H9 (cell line): ENCODE measurements at regions not wholly inside any gene's neighbourhood (a gene's known extent, or its start where the extent isn't known, plus 50 kb on each side); places are given as distances from the start of the nearest gene placed in this dataset.

Experiments
- DNase-seq: peaks from one replicate; pipeline ENCODE4 v3.0.0-alpha.2; 2017
- H2AFZ ChIP-seq: one replicate; pipeline ENCODE4 v1.6.1; 2013; ENCODE audit warnings: mild to moderate bottlenecking, low read length, control low read depth, moderate library complexity
- H2AK5ac ChIP-seq: 2 replicates; pipeline ENCODE4 v1.6.1; 2013; ENCODE audit warnings: low read length, control low read depth, mixed read lengths; ENCODE audit not compliant: insufficient read length
- H2BK120ac ChIP-seq: one replicate; pipeline ENCODE4 v1.6.1; 2013; ENCODE audit warnings: low read depth, mild to moderate bottlenecking, low read length, control low read depth, inconsistent platforms; ENCODE audit not compliant: poor library complexity, severe bottlenecking
- H2BK12ac ChIP-seq: 2 replicates; pipeline ENCODE4 v1.6.1; 2013; ENCODE audit warnings: low read length, control low read depth, mixed read lengths, low read depth; ENCODE audit not compliant: insufficient read length
- H2BK15ac ChIP-seq: 2 replicates; pipeline ENCODE4 v1.6.1; 2013; ENCODE audit warnings: low read depth, low read length, control low read depth
- H2BK20ac ChIP-seq: one replicate; pipeline ENCODE4 v1.6.1; 2013; ENCODE audit warnings: low read depth, mild to moderate bottlenecking, low read length, control low read depth, inconsistent platforms; ENCODE audit not compliant: poor library complexity, severe bottlenecking
- H2BK5ac ChIP-seq: 2 replicates; pipeline ENCODE4 v1.6.1; 2013; ENCODE audit warnings: low read length, control low read depth, mixed read lengths; ENCODE audit not compliant: insufficient read length
- H3K14ac ChIP-seq: 2 replicates; pipeline ENCODE4 v1.6.1; 2013; ENCODE audit warnings: low read length, control low read depth; ENCODE audit not compliant: insufficient read depth
- H3K18ac ChIP-seq: 2 replicates; pipeline ENCODE4 v1.6.1; 2013; ENCODE audit warnings: low read depth, mild to moderate bottlenecking, mixed read lengths, low read length, control low read depth; ENCODE audit not compliant: insufficient read length
- H3K23ac ChIP-seq: 2 replicates; pipeline ENCODE4 v1.6.1; 2013; ENCODE audit warnings: low read length, control low read depth, mixed read lengths, low read depth; ENCODE audit not compliant: insufficient read length
- H3K23me2 ChIP-seq: 2 replicates; pipeline ENCODE4 v1.6.1; 2013; ENCODE audit warnings: low read depth, mild to moderate bottlenecking, mixed read lengths, low read length, control low read depth; ENCODE audit not compliant: insufficient read length, poor library complexity, severe bottlenecking
- H3K27ac ChIP-seq: 2 replicates; pipeline ENCODE4 v1.5.1; 2013; ENCODE audit warnings: low read length, control low read depth, mixed read lengths, low read depth; ENCODE audit not compliant: insufficient read length
- H3K27me3 ChIP-seq: 2 replicates; pipeline ENCODE4 v1.6.1; 2013; ENCODE audit warnings: low read length, control low read depth, inconsistent platforms; ENCODE audit not compliant: insufficient read depth
- H3K4ac ChIP-seq: 2 replicates; pipeline ENCODE4 v1.6.1; 2013; ENCODE audit warnings: low read depth, mild to moderate bottlenecking, control low read depth, inconsistent platforms, low read length, moderate library complexity
- H3K4me1 ChIP-seq: 2 replicates; pipeline ENCODE4 v1.6.1; 2013; ENCODE audit warnings: low read length, control low read depth, inconsistent platforms; ENCODE audit not compliant: insufficient read depth
- H3K4me2 ChIP-seq: 2 replicates; pipeline ENCODE4 v1.6.1; 2013; ENCODE audit warnings: low read length, control low read depth, mixed read lengths; ENCODE audit not compliant: insufficient read length, insufficient read depth
- H3K56ac ChIP-seq: 2 replicates; pipeline ENCODE4 v1.6.1; 2013; ENCODE audit warnings: low read depth, mild to moderate bottlenecking, mixed read lengths, low read length, control low read depth; ENCODE audit not compliant: insufficient read length
- H3K79me1 ChIP-seq: 2 replicates; pipeline ENCODE4 v1.6.1; 2013; ENCODE audit warnings: low read depth, mild to moderate bottlenecking, moderate library complexity, low read length, control low read depth, inconsistent platforms; ENCODE audit not compliant: insufficient read depth, poor library complexity, severe bottlenecking
- H3K79me2 ChIP-seq: 2 replicates; pipeline ENCODE4 v1.6.1; 2013; ENCODE audit warnings: low read length, control low read depth, inconsistent platforms; ENCODE audit not compliant: insufficient read depth
- H3K9ac ChIP-seq: 2 replicates; pipeline ENCODE4 v1.6.1; 2013; ENCODE audit warnings: low read length, control low read depth, mixed read lengths; ENCODE audit not compliant: insufficient read length; ENCODE audit errors: extremely low read depth
- H3K9me3 ChIP-seq: one replicate; pipeline ENCODE4 v1.6.1; 2013; ENCODE audit warnings: low read depth, low read length, inconsistent platforms; ENCODE audit not compliant: control insufficient read depth
- H3T11ph ChIP-seq: one replicate; pipeline ENCODE4 v1.6.1; 2013; ENCODE audit warnings: mild to moderate bottlenecking, low read length, control low read depth, inconsistent platforms
- H4K20me1 ChIP-seq: one replicate; pipeline ENCODE4 v1.6.1; 2013; ENCODE audit not compliant: control insufficient read depth, insufficient read length, insufficient read depth
- H4K5ac ChIP-seq: 2 replicates; pipeline ENCODE4 v1.6.1; 2013; ENCODE audit warnings: low read depth, mild to moderate bottlenecking, mixed read lengths, low read length, control low read depth; ENCODE audit not compliant: insufficient read length
- H4K8ac ChIP-seq: replicated peaks from 2 replicates; pipeline ENCODE4 v1.6.1; 2013; ENCODE audit warnings: low read length, control low read depth, mixed read lengths, low read depth; ENCODE audit not compliant: insufficient read length
- H4K91ac ChIP-seq: 2 replicates; pipeline ENCODE4 v1.6.1; 2013; ENCODE audit warnings: low read depth, mild to moderate bottlenecking, moderate library complexity, mixed read lengths, low read length, control low read depth; ENCODE audit not compliant: insufficient read length
- H3K27ac Mint-ChIP-seq, 3 experiments: 2 replicates in 2 of 3; 3 replicates in 1 of 3; pipeline ENCODE4 v1.8.0; 2020 to 2021; ENCODE audit warnings: mixed read lengths in 3 of 3, mild to moderate bottlenecking in 1 of 3, moderate library complexity in 1 of 3
- H3K27me3 Mint-ChIP-seq: 2 replicates; pipeline ENCODE4 v1.8.0; 2021; ENCODE audit warnings: low read depth, mild to moderate bottlenecking, moderate library complexity, mixed read lengths
- H3K36me3 Mint-ChIP-seq, 3 experiments: 2 replicates in 2 of 3; 3 replicates in 1 of 3; pipeline ENCODE4 v1.8.0; 2020 to 2021; ENCODE audit warnings: low read depth in 3 of 3, mixed read lengths in 3 of 3; ENCODE audit not compliant: insufficient read depth in 1 of 3
- H3K4me1 Mint-ChIP-seq, 2 experiments: 2 replicates each; pipeline ENCODE4 v1.8.0; 2020; ENCODE audit warnings: mixed read lengths in 2 of 2
- H3K4me3 Mint-ChIP-seq, 2 experiments: 2 replicates in 1 of 2; 3 replicates in 1 of 2; pipeline ENCODE4 v1.8.0; 2020 to 2021; ENCODE audit warnings: mild to moderate bottlenecking in 2 of 2, mixed read lengths in 2 of 2, moderate library complexity in 1 of 2
- H3K9me3 Mint-ChIP-seq, 2 experiments: 2 replicates in 1 of 2; 3 replicates in 1 of 2; pipeline ENCODE4 v1.8.0; 2020; ENCODE audit warnings: mild to moderate bottlenecking in 2 of 2, mixed read lengths in 2 of 2, moderate library complexity in 1 of 2
- WGBS: extraction: QIAGEN DNeasy Blood & Tissue Kit; methylation state at CpG from one replicate; pipeline ENCODE4 v1.1.7; 2013; ENCODE audit warnings: missing lambda C conversion rate, low lambda C conversion rate, mixed read lengths; ENCODE audit not compliant: insufficient read length; ENCODE audit errors: extremely low coverage; 5-methylcytosine and 5-hydroxymethylcytosine counted together
- TF ChIP-seq, protein P1 (sequence below): fragments of 200-600 bp; sonication (generic); conservative IDR thresholded peaks from 3 replicates; pipeline ENCODE4 v1.8.0; 2021; ENCODE audit warnings: antibody characterized with exemption, mild to moderate bottlenecking

DNA sequence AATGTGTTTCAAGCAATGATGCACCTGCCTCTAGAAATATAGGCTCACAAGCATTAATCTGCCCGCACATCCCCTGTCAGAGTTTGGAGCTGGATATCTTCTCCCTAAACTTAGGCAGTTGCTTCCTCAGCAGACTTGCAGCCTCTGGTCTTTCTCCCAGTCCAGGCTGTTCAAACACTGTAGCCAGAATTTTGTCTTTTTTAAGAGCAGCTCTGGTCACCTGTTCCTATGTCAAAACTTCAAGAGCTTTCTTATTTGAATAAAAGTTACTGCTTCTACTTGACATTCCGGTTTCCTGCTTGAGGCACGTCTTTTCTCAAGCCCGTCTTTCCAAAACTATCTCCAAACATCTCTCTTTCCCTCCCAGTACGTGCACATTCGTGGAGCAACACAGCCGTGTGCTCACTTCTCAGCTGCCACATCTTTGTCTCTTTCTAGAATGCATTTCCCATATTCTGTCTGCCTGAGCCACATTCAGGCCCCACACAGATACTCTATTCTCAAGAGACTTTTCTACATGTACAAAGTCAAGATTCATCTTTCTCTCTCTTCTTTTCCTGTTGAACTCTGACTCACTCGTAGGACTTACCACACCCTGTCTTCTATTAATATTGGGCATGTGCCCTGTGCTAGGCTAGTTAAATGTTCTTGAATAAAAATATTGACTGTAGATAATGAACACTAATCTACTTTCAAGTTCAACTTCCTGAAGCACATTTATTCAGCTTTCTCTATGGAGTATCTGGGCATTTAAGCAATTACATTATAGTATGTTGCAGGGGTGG is 307.7 kb upstream of the SOX2 start:
- Histone ChIP-seq H3K9me3 (no peaks in the 10 kb centered on the region), H3K14ac (no peak overlapping the region), H3K23ac (no peak overlapping the region), H4K5ac (no peak overlapping the region), H3K79me1 (no peaks in the 10 kb centered on the region), H3K4ac (no peak overlapping the region), H3K23me2 (no peaks in the 10 kb centered on the region), H2BK120ac (no peak overlapping the region), H2AK5ac (no peak overlapping the region), H2BK15ac (no peak overlapping the region), H4K91ac (no peak overlapping the region), H3K27ac (no peak overlapping the region), H3K27me3 (no peaks in the 10 kb centered on the region), H4K8ac (no peak overlapping the region), H2BK12ac (no peak overlapping the region), H3K4me2 (no peak overlapping the region), H3K79me2 (no peaks in the 10 kb centered on the region), H4K20me1 (no peaks in the 10 kb centered on the region), H3K9ac (no peak overlapping the region), H2BK5ac (no peak overlapping the region), H3K18ac (no peak overlapping the region), H2BK20ac (no peak overlapping the region), H3T11ph (no peak overlapping the region), H3K56ac (no peak overlapping the region), H2AFZ (no peak overlapping the region), H3K4me1 (no peaks in the 10 kb centered on the region)
- no peaks in the 10 kb centered on the region for H3K36me3 Mint-ChIP-seq
- no peaks in the 10 kb centered on the region for H3K9me3 Mint-ChIP-seq
- no peak overlapping the region for H3K27ac Mint-ChIP-seq
- H3K4me3 Mint-ChIP-seq = no peak overlapping the region
- no peak for DNase-seq
- WGBS = no CpG with 5 or more reads among the region's 8 CpGs
- no peaks in the 10 kb centered on the region for H3K4me1 Mint-ChIP-seq
- no peaks in the 10 kb centered on the region for H3K27me3 Mint-ChIP-seq
- TF ChIP-seq, protein P1, sequence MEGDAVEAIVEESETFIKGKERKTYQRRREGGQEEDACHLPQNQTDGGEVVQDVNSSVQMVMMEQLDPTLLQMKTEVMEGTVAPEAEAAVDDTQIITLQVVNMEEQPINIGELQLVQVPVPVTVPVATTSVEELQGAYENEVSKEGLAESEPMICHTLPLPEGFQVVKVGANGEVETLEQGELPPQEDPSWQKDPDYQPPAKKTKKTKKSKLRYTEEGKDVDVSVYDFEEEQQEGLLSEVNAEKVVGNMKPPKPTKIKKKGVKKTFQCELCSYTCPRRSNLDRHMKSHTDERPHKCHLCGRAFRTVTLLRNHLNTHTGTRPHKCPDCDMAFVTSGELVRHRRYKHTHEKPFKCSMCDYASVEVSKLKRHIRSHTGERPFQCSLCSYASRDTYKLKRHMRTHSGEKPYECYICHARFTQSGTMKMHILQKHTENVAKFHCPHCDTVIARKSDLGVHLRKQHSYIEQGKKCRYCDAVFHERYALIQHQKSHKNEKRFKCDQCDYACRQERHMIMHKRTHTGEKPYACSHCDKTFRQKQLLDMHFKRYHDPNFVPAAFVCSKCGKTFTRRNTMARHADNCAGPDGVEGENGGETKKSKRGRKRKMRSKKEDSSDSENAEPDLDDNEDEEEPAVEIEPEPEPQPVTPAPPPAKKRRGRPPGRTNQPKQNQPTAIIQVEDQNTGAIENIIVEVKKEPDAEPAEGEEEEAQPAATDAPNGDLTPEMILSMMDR = no peak
